ENCODE measurements at regions not wholly inside any gene's neighbourhood (a gene's known extent, or its start where the extent isn't known, plus 50 kb on each side); places are given as distances from the start of the nearest gene placed in this dataset.

GRCh38 chr7:21146642-21147423 lies 281.1 kb upstream of the SP4 start:
- no peak for DNase-seq (ENCODE audit: low spot score)

GRCh38 chr7:21149809-21150208 lies 278.1 kb upstream of the SP4 start:
- DNase-seq (ENCODE audit: low spot score): no peak

- peak; percentile 33 for DNase-seq (ENCODE audit: low spot score)
Observed at GRCh38 chr7:21154614-21155013, 273.3 kb upstream of the SP4 start.

GRCh38 chr7:21159506-21159905 lies 268.4 kb upstream of the SP4 start:
- peak; percentile 58 for DNase-seq (ENCODE audit: low spot score)

GRCh38 chr7:21160401-21160800 lies 267.5 kb upstream of the SP4 start:
- peak; percentile 13 for DNase-seq (ENCODE audit: low spot score)

- no peak for DNase-seq (ENCODE audit: low spot score)
Observed at GRCh38 chr7:21167942-21168341, 259.9 kb upstream of the SP4 start.

GRCh38 chr7:21169667-21170580 lies 258.0 kb upstream of the SP4 start:
- peak; percentile 70 for DNase-seq (ENCODE audit: low spot score)

GRCh38 chr7:21172800-21173199 lies 255.1 kb upstream of the SP4 start:
- peak; percentile 9 for DNase-seq (ENCODE audit: low spot score)

- no peak for DNase-seq (ENCODE audit: low spot score)
Observed at GRCh38 chr7:21173436-21173835, 254.4 kb upstream of the SP4 start.

- DNase-seq (ENCODE audit: low spot score): no peak
Observed at GRCh38 chr7:21175714-21176113, 252.2 kb upstream of the SP4 start.

- no peak for DNase-seq (ENCODE audit: low spot score)
Observed at GRCh38 chr7:21184942-21185652, 242.8 kb upstream of the SP4 start.

GRCh38 chr7:21185653-21186265 lies 242.1 kb upstream of the SP4 start:
- no peak for DNase-seq (ENCODE audit: low spot score)

- peak; percentile 11 for DNase-seq (ENCODE audit: low spot score)
Observed at GRCh38 chr7:21191321-21192073, 236.4 kb upstream of the SP4 start.

GRCh38 chr7:21192657-21193056 lies 235.2 kb upstream of the SP4 start:
- peak; percentile 8 for DNase-seq (ENCODE audit: low spot score)

GRCh38 chr7:21193895-21194294 lies 234.0 kb upstream of the SP4 start:
- no peak for DNase-seq (ENCODE audit: low spot score)

- no peak for DNase-seq (ENCODE audit: low spot score)
Observed at GRCh38 chr7:21194936-21195335, 232.9 kb upstream of the SP4 start.

GRCh38 chr7:21198921-21199320 lies 229.0 kb upstream of the SP4 start:
- DNase-seq (ENCODE audit: low spot score): no peak

- DNase-seq (ENCODE audit: low spot score): no peak
Observed at GRCh38 chr7:21200503-21200902, 227.4 kb upstream of the SP4 start.

GRCh38 chr7:21214657-21215056 lies 213.2 kb upstream of the SP4 start:
- DNase-seq (ENCODE audit: low spot score): no peak

- DNase-seq (ENCODE audit: low spot score): no peak
Observed at GRCh38 chr7:21215307-21215706, 212.6 kb upstream of the SP4 start.

- no peak for DNase-seq (ENCODE audit: low spot score)
Observed at GRCh38 chr7:21217365-21217764, 210.5 kb upstream of the SP4 start.

Data from kidney tubule cell (primary cell).